Inferior parietal cortex (tissue), 1 donor: ENCODE measurements at regions not wholly inside any gene's neighbourhood (a gene's known extent, or its start where the extent isn't known, plus 50 kb on each side); places are given as distances from the start of the nearest gene placed in this dataset.
"Not testable (repeated sequence)": the region's sequence is repeated elsewhere in the genome, so short reads cannot be mapped to it uniquely, and the experiment has no call there.

Experiments
- DNase-seq: peaks from one replicate; pipeline ENCODE4 v3.0.0-alpha.2; 2016; ENCODE audit errors: extremely low spot score

GRCh38 chr3:145900056-145900829, 260.7 kb downstream of the PLOD2 start:
- DNase-seq = no peak

GRCh38 chr3:145902166-145902565, 258.8 kb downstream of the PLOD2 start:
- DNase-seq = no peak

GRCh38 chr3:145903472-145904013, 257.4 kb downstream of the PLOD2 start:
- DNase-seq = no peak

- no peak for DNase-seq
These were observed 256.8 kb downstream of the PLOD2 start for GRCh38 chr3:145904138-145904537.

GRCh38 chr3:145906301-145906700, 254.7 kb downstream of the PLOD2 start:
- no peak for DNase-seq

GRCh38 chr3:145906755-145907154, 254.2 kb downstream of the PLOD2 start:
- DNase-seq = no peak

- DNase-seq = no peak
These were observed 250.0 kb downstream of the PLOD2 start for GRCh38 chr3:145911016-145911415.

- no peak for DNase-seq
These were observed 245.2 kb downstream of the PLOD2 start for GRCh38 chr3:145915787-145916186.

GRCh38 chr3:145927736-145928135, 233.2 kb downstream of the PLOD2 start:
- DNase-seq = not testable (repeated sequence)

GRCh38 chr3:145936971-145937370, 224.0 kb downstream of the PLOD2 start:
- DNase-seq = no peak

- DNase-seq = no peak
These were observed 221.6 kb downstream of the PLOD2 start for GRCh38 chr3:145939431-145939830.

- no peak for DNase-seq
These were observed 218.9 kb downstream of the PLOD2 start for GRCh38 chr3:145942052-145942451.

GRCh38 chr3:145943952-145944351, 217.0 kb downstream of the PLOD2 start:
- DNase-seq = no peak

GRCh38 chr3:145951441-145951840, 209.5 kb downstream of the PLOD2 start:
- DNase-seq = no peak

GRCh38 chr3:145952536-145952935, 208.4 kb downstream of the PLOD2 start:
- DNase-seq = no peak

GRCh38 chr3:145953316-145953715, 207.7 kb downstream of the PLOD2 start:
- no peak for DNase-seq

- no peak for DNase-seq
These were observed 201.4 kb downstream of the PLOD2 start for GRCh38 chr3:145959457-145960088.

GRCh38 chr3:145963111-145963510, 197.9 kb downstream of the PLOD2 start:
- DNase-seq = no peak

- DNase-seq = no peak
These were observed 193.9 kb downstream of the PLOD2 start for GRCh38 chr3:145967043-145967442.

- no peak for DNase-seq
These were observed 189.8 kb downstream of the PLOD2 start for GRCh38 chr3:145971186-145971585.

- DNase-seq = no peak
These were observed 188.1 kb downstream of the PLOD2 start for GRCh38 chr3:145972851-145973250.

- no peak for DNase-seq
These were observed 179.9 kb downstream of the PLOD2 start for GRCh38 chr3:145981056-145981455.

- no peak for DNase-seq
These were observed 177.9 kb downstream of the PLOD2 start for GRCh38 chr3:145983101-145983500.
